A549 (cell line): ENCODE measurements at regions not wholly inside any gene's neighbourhood (a gene's known extent, or its start where the extent isn't known, plus 50 kb on each side); places are given as distances from the start of the nearest gene placed in this dataset.

Experiments used
- ATAC-seq, 2 experiments: fragments of 200-7000 bp in 1 of 2; fragments of >200 bp in 1 of 2; cut with Nextera tagmentation in 1 of 2; cut with Tn5 transposase in 1 of 2; 3 replicates each; pipeline versions ENCODE4 v1.8.0 to v1.9.1; 2018 to 2020; ENCODE audit warnings: mild to moderate bottlenecking in 1 of 2, moderate library complexity in 1 of 2
- CTCF ChIA-PET: fragments of 300-600 bp; sonication (Branson Sonifier 250); formaldehyde crosslinking; extraction: SDS; loops from one replicate; lab custom pipeline; 2021; ENCODE audit warnings: antibody characterized with exemption, inconsistent platforms; lab: Yijun Ruan, JAX
- POLR2A ChIA-PET: fragments of 350-600 bp; formaldehyde crosslinking; extraction: SDS; loops from one replicate; lab custom pipeline; 2021; ENCODE audit warnings: antibody characterized with exemption, inconsistent platforms; lab: Yijun Ruan, JAX
- DNase-seq, 2 experiments: peaks; one replicate each; pipeline versions ENCODE4 v3.0.0 to v3.0.0-alpha.2; 2011 to 2016; ENCODE audit warnings: low read depth in 1 of 2, low spot score in 1 of 2
- FAIRE-seq: peaks from 2 replicates; lab custom pipeline; 2011; peaks lifted over from hg19 to GRCh38; lab: Jason Lieb, UNC
- H3K27ac ChIP-seq, 2 experiments: fragments of >200 bp; sonication (Bioruptor Twin); formaldehyde crosslinking; 3 replicates each; pipeline ENCODE4 v1.5.1; 2016 to 2017
- H3K4me1 ChIP-seq: fragments of >200 bp; sonication (Bioruptor Twin); formaldehyde crosslinking; 3 replicates; pipeline ENCODE4 v1.6.1; 2016
- H3K4me2 ChIP-seq: fragments of >200 bp; sonication (Bioruptor Twin); formaldehyde crosslinking; 3 replicates; pipeline ENCODE4 v1.6.1; 2016
- H3K4me3 ChIP-seq: fragments of >200 bp; sonication (Bioruptor Twin); formaldehyde crosslinking; 3 replicates; pipeline ENCODE4 v1.5.1; 2016
- H3K9me3 ChIP-seq: fragments of >200 bp; sonication (Bioruptor Twin); formaldehyde crosslinking; 3 replicates; pipeline ENCODE4 v1.6.1; 2016
- BCL3 ChIP-seq: fragments of >200 bp; sonication (Bioruptor Twin); formaldehyde crosslinking; IDR thresholded peaks from 3 replicates; pipeline ENCODE4 v1.6.1; 2016
- CBX2 ChIP-seq: fragments of 200-600 bp; sonication (generic); IDR thresholded peaks from 2 replicates; pipeline ENCODE4 v1.6.1; 2016; ENCODE audit warnings: low read depth, mild to moderate bottlenecking, borderline replicate concordance
- CHD4 ChIP-seq: fragments of 200-600 bp; sonication (generic); IDR thresholded peaks from 2 replicates; pipeline ENCODE4 v1.6.1; 2016; ENCODE audit warnings: antibody characterized with exemption, mild to moderate bottlenecking, borderline replicate concordance
- CTCF ChIP-seq: fragments of >200 bp; sonication (Bioruptor Twin); formaldehyde crosslinking; IDR thresholded peaks from 3 replicates; pipeline ENCODE4 v1.5.1; 2016
- EHF ChIP-seq: fragments of 250-450 bp; sonication (Bioruptor Pico); IDR thresholded peaks from 2 replicates; pipeline ENCODE4 v1.5.0; 2020; ENCODE audit warnings: mild to moderate bottlenecking
- FOSL2 ChIP-seq, 2 experiments: fragments of 450-650 bp in 1 of 2; fragments of >200 bp in 1 of 2; sonication (Bioruptor Twin) in 1 of 2; formaldehyde crosslinking; IDR thresholded peaks; 2 replicates each; pipeline versions ENCODE4 v1.5.0 to v1.6.1; 2016 to 2020; ENCODE audit warnings: mild to moderate bottlenecking in 1 of 2, moderate library complexity in 1 of 2
- HES2 ChIP-seq: fragments of >200 bp; sonication (Bioruptor Twin); formaldehyde crosslinking; IDR thresholded peaks from 2 replicates; pipeline ENCODE4 v1.6.1; 2016
- HOXB13 ChIP-seq: fragments of 250-450 bp; sonication (Bioruptor Pico); IDR thresholded peaks from 2 replicates; pipeline ENCODE4 v1.5.0; 2020; ENCODE audit warnings: low read depth, mild to moderate bottlenecking, moderate library complexity
- HOXB5 ChIP-seq: fragments of 250-450 bp; sonication (Bioruptor Pico); IDR thresholded peaks from 2 replicates; pipeline ENCODE4 v1.5.0; 2020; ENCODE audit warnings: mild to moderate bottlenecking, moderate library complexity
- JUN ChIP-seq, 2 experiments: fragments of >200 bp; sonication (Bioruptor Twin); formaldehyde crosslinking; IDR thresholded peaks; 2 replicates in 1 of 2; 3 replicates in 1 of 2; pipeline ENCODE4 v1.6.1; 2016 to 2017
- KDM5A ChIP-seq: fragments of 200-600 bp; sonication (generic); IDR thresholded peaks from 2 replicates; pipeline ENCODE4 v1.6.1; 2016; ENCODE audit warnings: antibody characterized with exemption, mild to moderate bottlenecking
- MAFK ChIP-seq: fragments of 450-650 bp; IDR thresholded peaks from 2 replicates; pipeline ENCODE4 v1.6.1; 2014; ENCODE audit not compliant: partially characterized antibody
- NFE2L2 ChIP-seq: fragments of 150-350 bp; conservative IDR thresholded peaks from 2 replicates; pipeline ENCODE4 v1.6.1; 2014; ENCODE audit warnings: low read length
- NPAS2 ChIP-seq: fragments of 250-450 bp; sonication (Bioruptor Pico); IDR thresholded peaks from 2 replicates; pipeline ENCODE4 v1.8.0; 2022; ENCODE audit warnings: mild to moderate bottlenecking, moderate library complexity, borderline replicate concordance
- NR3C1 ChIP-seq: fragments of >200 bp; sonication (Bioruptor Twin); formaldehyde crosslinking; IDR thresholded peaks from 3 replicates; pipeline ENCODE4 v1.6.1; 2017
- SREBF2 ChIP-seq: fragments of 450-650 bp; IDR thresholded peaks from 2 replicates; pipeline ENCODE4 v1.6.1; 2014; ENCODE audit warnings: mild to moderate bottlenecking, moderate library complexity
- TP53 ChIP-seq: fragments of 250-450 bp; sonication (Bioruptor Pico); IDR thresholded peaks from 2 replicates; pipeline ENCODE4 v1.5.0; 2021; ENCODE audit warnings: mild to moderate bottlenecking, moderate library complexity
- ZSCAN20 ChIP-seq: fragments of 250-450 bp; sonication (Bioruptor Pico); IDR thresholded peaks from 2 replicates; pipeline ENCODE4 v1.8.0; 2022; ENCODE audit warnings: mild to moderate bottlenecking, moderate library complexity
- WGBS: methylation state at CpG from one replicate; pipeline ENCODE4 v1.1.6; 2017; ENCODE audit errors: missing lambda C conversion rate; 5-methylcytosine and 5-hydroxymethylcytosine counted together
- TF ChIP-seq, protein P1 (sequence below): fragments of 200-600 bp; sonication (generic); IDR thresholded peaks from 2 replicates; pipeline ENCODE4 v1.6.1; 2016; ENCODE audit warnings: antibody characterized with exemption, mild to moderate bottlenecking, moderate library complexity
- TF ChIP-seq, protein P2 (sequence below): IDR thresholded peaks from 2 replicates; pipeline ENCODE4 v1.6.1; 2012; ENCODE audit warnings: low read depth, borderline replicate concordance
- TF ChIP-seq, protein P3 (sequence below): IDR thresholded peaks from 2 replicates; pipeline ENCODE4 v1.6.1; 2012
- TF ChIP-seq, protein P4 (sequence below): fragments of 450-650 bp; IDR thresholded peaks from 2 replicates; pipeline ENCODE4 v1.6.1; 2014; ENCODE audit warnings: antibody characterized with exemption

GRCh38 chr2:139067874-139068273 lies 287.7 kb upstream of the NXPH2 start:
- no peak overlapping the region for H3K4me2 ChIP-seq
- ChIA-PET CTCF (no interaction called here), POLR2A (no interaction called here)
- no peak overlapping the region for H3K4me3 ChIP-seq
- WGBS = 4% methylated on average over 1 of the region's 1 CpG
- TF ChIP-seq, protein P1, sequence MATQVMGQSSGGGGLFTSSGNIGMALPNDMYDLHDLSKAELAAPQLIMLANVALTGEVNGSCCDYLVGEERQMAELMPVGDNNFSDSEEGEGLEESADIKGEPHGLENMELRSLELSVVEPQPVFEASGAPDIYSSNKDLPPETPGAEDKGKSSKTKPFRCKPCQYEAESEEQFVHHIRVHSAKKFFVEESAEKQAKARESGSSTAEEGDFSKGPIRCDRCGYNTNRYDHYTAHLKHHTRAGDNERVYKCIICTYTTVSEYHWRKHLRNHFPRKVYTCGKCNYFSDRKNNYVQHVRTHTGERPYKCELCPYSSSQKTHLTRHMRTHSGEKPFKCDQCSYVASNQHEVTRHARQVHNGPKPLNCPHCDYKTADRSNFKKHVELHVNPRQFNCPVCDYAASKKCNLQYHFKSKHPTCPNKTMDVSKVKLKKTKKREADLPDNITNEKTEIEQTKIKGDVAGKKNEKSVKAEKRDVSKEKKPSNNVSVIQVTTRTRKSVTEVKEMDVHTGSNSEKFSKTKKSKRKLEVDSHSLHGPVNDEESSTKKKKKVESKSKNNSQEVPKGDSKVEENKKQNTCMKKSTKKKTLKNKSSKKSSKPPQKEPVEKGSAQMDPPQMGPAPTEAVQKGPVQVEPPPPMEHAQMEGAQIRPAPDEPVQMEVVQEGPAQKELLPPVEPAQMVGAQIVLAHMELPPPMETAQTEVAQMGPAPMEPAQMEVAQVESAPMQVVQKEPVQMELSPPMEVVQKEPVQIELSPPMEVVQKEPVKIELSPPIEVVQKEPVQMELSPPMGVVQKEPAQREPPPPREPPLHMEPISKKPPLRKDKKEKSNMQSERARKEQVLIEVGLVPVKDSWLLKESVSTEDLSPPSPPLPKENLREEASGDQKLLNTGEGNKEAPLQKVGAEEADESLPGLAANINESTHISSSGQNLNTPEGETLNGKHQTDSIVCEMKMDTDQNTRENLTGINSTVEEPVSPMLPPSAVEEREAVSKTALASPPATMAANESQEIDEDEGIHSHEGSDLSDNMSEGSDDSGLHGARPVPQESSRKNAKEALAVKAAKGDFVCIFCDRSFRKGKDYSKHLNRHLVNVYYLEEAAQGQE = no peak
- TF ChIP-seq FOSL2 (IDR thresholded peaks at IDR 0.05) (no peak), FOSL2 (CRISPR knock-in tag; IDR thresholded peaks at IDR 0.05) (no peak), NPAS2 (CRISPR knock-in tag) (no peak), TP53 (no peak), ZSCAN20 (CRISPR knock-in tag) (no peak), CHD4 (no peak), EHF (CRISPR knock-in tag) (no peak), CBX2 (no peak), KDM5A (no peak), HOXB13 (CRISPR knock-in tag) (no peak), JUN (IDR thresholded peaks at IDR 0.05) (no peak), MAFK (no peak), BCL3 (no peak), HOXB5 (no peak), HES2 (no peak), NR3C1 (no peak)
- TF ChIP-seq, protein P2, sequence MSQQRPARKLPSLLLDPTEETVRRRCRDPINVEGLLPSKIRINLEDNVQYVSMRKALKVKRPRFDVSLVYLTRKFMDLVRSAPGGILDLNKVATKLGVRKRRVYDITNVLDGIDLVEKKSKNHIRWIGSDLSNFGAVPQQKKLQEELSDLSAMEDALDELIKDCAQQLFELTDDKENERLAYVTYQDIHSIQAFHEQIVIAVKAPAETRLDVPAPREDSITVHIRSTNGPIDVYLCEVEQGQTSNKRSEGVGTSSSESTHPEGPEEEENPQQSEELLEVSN = no peak
- TF ChIP-seq, protein P3, sequence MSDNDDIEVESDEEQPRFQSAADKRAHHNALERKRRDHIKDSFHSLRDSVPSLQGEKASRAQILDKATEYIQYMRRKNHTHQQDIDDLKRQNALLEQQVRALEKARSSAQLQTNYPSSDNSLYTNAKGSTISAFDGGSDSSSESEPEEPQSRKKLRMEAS = no peak
- TF ChIP-seq, protein P4, sequence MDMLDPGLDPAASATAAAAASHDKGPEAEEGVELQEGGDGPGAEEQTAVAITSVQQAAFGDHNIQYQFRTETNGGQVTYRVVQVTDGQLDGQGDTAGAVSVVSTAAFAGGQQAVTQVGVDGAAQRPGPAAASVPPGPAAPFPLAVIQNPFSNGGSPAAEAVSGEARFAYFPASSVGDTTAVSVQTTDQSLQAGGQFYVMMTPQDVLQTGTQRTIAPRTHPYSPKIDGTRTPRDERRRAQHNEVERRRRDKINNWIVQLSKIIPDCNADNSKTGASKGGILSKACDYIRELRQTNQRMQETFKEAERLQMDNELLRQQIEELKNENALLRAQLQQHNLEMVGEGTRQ = no peak
- no peaks in the 10 kb centered on the region for H3K4me1 ChIP-seq
- no peak for ATAC-seq
- H3K27ac ChIP-seq = no peak overlapping the region
- no peak for FAIRE-seq
- DNase-seq = no peak
- H3K9me3 ChIP-seq = no peaks in the 10 kb centered on the region

- ATAC-seq (no peak), DNase-seq (no peak), FAIRE-seq (no peak)
- no peaks in the 10 kb centered on the region for H3K9me3 ChIP-seq
- 2% methylated on average over 3 of the region's 3 CpGs for WGBS
- no peak overlapping the region for H3K4me3 ChIP-seq
- CTCF ChIA-PET = no interaction called here
- no peak overlapping the region for H3K27ac ChIP-seq
- no peak overlapping the region for H3K4me2 ChIP-seq
- POLR2A ChIA-PET = no interaction called here
- H3K4me1 ChIP-seq = no peaks in the 10 kb centered on the region
- TF ChIP-seq SREBF2 (no peak), NFE2L2 (no peak), CTCF (no peak), BCL3 (no peak)
- TF ChIP-seq, protein P4 = no peak
- TF ChIP-seq, protein P1 = no peak
- TF ChIP-seq, protein P3 = no peak
These were observed 286.9 kb upstream of the NXPH2 start for GRCh38 chr2:139067072-139067471.
